Hepatocyte (in vitro differentiated cells): ENCODE measurements at regions not wholly inside any gene's neighbourhood (a gene's known extent, or its start where the extent isn't known, plus 50 kb on each side); places are given as distances from the start of the nearest gene placed in this dataset.

Experiments used
- EZH2 ChIP-seq: fragments of 200-600 bp; sonication (generic); IDR thresholded peaks from 2 replicates; pipeline ENCODE4 v1.6.1; 2016; ENCODE audit warnings: antibody characterized with exemption, mild to moderate bottlenecking, borderline replicate concordance
- TF ChIP-seq, protein P1 (sequence below): fragments of 200-600 bp; sonication (generic); IDR thresholded peaks from 2 replicates; pipeline ENCODE4 v1.5.1; 2016; ENCODE audit warnings: antibody characterized with exemption, mild to moderate bottlenecking; ENCODE audit not compliant: poor library complexity

DNA sequence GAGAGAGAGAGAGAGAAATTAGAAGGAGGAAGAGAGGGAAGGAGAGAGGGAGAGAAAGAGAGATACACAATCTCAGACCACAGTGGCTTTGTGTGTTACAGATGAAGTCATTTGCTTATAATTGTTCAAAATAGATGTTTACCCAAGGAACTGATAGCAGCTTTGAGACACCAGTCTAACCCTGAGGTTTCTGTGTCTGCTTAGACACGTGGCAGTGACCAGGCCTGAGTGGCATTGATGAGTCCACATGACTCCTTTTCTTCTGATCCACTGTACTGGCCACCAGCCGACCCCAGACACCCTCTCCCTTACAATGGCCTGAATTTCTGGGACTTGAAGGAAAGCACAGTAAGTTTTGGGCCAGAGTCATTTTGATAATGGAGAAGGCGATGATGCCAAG, 104.9 kb downstream of the DUSP10 start:
- TF ChIP-seq, protein P1, sequence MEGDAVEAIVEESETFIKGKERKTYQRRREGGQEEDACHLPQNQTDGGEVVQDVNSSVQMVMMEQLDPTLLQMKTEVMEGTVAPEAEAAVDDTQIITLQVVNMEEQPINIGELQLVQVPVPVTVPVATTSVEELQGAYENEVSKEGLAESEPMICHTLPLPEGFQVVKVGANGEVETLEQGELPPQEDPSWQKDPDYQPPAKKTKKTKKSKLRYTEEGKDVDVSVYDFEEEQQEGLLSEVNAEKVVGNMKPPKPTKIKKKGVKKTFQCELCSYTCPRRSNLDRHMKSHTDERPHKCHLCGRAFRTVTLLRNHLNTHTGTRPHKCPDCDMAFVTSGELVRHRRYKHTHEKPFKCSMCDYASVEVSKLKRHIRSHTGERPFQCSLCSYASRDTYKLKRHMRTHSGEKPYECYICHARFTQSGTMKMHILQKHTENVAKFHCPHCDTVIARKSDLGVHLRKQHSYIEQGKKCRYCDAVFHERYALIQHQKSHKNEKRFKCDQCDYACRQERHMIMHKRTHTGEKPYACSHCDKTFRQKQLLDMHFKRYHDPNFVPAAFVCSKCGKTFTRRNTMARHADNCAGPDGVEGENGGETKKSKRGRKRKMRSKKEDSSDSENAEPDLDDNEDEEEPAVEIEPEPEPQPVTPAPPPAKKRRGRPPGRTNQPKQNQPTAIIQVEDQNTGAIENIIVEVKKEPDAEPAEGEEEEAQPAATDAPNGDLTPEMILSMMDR = no peak
- no peak for TF ChIP-seq EZH2
